Mesothelial cell of epicardium (in vitro differentiated cells): ENCODE measurements at regions not wholly inside any gene's neighbourhood (a gene's known extent, or its start where the extent isn't known, plus 50 kb on each side); places are given as distances from the start of the nearest gene placed in this dataset.

Source experiments
- DNase-seq, 2 experiments: peaks; one replicate each; pipeline ENCODE4 v3.0.0; 2021; ENCODE audit warnings: low spot score in 2 of 2; ENCODE audit not compliant: unreplicated experiment in 2 of 2
- H3K27ac Mint-ChIP-seq: 2 replicates; pipeline ENCODE4 v1.8.0; 2021; ENCODE audit warnings: mixed read lengths
- H3K27me3 Mint-ChIP-seq: 2 replicates; pipeline ENCODE4 v1.8.0; 2021; ENCODE audit warnings: low read depth, mixed read lengths
- H3K36me3 Mint-ChIP-seq: 2 replicates; pipeline ENCODE4 v1.8.0; 2021; ENCODE audit warnings: mixed read lengths
- H3K4me1 Mint-ChIP-seq: 2 replicates; pipeline ENCODE4 v1.8.0; 2021; ENCODE audit warnings: mixed read lengths
- H3K4me3 Mint-ChIP-seq: 2 replicates; pipeline ENCODE4 v1.8.0; 2021; ENCODE audit warnings: mild to moderate bottlenecking, moderate library complexity, mixed read lengths
- H3K9me3 Mint-ChIP-seq: 2 replicates; pipeline ENCODE4 v1.8.0; 2021; ENCODE audit warnings: mixed read lengths
- TF ChIP-seq, protein P1 (sequence below): fragments of 200-600 bp; sonication (generic); IDR thresholded peaks from one replicate; pipeline ENCODE4 v1.5.0; 2021; ENCODE audit warnings: antibody characterized with exemption; ENCODE audit not compliant: unreplicated experiment

DNA sequence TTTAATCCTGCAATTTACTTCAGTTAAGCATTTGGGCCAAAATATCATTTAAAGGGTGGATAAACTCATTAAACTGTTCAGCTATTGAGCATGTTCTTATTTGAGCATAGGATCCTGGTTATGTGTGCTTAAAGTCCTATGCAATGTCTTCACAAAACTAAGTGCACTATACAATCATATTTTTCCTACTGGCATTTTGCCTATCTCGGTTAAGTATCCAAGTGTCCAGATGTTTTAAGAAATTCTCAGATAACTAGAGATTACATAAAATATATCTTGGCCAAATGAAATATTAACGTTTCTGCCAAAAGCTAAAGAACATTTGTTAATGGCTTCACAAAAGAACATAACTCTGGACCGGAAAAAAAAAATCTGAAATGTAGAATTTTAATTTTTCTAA is 250.8 kb upstream of the LRFN5 start:
- no peak for DNase-seq
- Mint-ChIP-seq H3K36me3 (peaks cover 4% of the 10 kb centered on the region), H3K9me3 (peaks cover 4% of the 10 kb centered on the region), H3K4me3 (no peak overlapping the region), H3K4me1 (peaks cover 2% of the 10 kb centered on the region), H3K27ac (no peak overlapping the region), H3K27me3 (no peaks in the 10 kb centered on the region)
- TF ChIP-seq, protein P1, sequence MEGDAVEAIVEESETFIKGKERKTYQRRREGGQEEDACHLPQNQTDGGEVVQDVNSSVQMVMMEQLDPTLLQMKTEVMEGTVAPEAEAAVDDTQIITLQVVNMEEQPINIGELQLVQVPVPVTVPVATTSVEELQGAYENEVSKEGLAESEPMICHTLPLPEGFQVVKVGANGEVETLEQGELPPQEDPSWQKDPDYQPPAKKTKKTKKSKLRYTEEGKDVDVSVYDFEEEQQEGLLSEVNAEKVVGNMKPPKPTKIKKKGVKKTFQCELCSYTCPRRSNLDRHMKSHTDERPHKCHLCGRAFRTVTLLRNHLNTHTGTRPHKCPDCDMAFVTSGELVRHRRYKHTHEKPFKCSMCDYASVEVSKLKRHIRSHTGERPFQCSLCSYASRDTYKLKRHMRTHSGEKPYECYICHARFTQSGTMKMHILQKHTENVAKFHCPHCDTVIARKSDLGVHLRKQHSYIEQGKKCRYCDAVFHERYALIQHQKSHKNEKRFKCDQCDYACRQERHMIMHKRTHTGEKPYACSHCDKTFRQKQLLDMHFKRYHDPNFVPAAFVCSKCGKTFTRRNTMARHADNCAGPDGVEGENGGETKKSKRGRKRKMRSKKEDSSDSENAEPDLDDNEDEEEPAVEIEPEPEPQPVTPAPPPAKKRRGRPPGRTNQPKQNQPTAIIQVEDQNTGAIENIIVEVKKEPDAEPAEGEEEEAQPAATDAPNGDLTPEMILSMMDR: no peak

DNA sequence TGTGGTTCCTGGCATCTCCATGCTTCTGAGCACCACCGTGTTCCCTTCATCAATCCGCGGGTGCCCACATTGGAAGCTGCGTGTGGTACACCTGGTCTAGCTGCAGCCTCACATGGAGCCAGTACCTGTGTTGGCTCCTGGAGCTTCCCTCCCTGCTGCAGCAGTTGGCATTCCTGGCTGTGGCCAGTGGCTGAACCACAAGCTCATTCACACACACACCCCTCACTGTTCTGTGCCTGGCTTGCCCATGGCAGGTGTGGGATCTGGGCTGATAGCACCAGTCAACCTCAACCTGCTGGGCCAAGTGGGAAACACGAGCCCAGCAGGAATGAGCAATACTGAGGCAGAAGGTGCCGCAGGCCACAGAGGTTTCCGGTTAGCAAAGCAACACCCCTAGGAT is 256.2 kb upstream of the LRFN5 start:
- TF ChIP-seq, protein P1: no peak
- Mint-ChIP-seq H3K36me3 (peaks cover 13% of the 10 kb centered on the region), H3K27ac (no peak overlapping the region), H3K27me3 (no peaks in the 10 kb centered on the region), H3K4me1 (peaks cover 2% of the 10 kb centered on the region), H3K9me3 (no peaks in the 10 kb centered on the region), H3K4me3 (no peak overlapping the region)
- no peak for DNase-seq

DNA sequence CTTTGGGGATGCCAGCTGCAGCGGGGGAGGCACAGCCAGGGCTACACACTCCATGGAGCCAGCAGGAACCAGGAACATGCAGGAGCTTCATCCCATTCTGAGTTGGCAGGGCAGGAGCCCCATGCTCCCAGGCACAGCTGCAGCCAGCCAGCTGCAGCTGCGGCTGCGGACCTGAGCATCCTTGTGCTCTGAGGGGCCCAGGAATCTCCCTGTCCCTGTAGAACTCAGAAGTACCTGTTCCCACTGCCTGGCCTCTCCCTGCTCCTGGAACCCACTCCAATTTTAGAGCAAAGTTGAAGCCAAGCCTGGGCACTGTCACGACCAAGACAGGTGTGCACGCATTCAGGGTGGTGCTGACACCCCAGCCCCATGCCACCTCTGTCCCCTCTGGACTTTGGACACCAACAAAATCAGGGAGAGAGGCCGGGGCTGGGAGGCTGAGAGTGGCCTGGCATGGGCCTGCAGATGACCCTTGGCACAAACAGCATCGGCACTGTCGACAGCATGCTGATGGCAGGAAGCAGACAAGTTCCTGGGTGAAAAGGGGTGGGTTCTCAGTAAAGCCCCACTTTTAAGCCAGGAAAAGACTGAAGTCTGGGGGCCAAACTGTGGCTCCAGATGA is 257.3 kb upstream of the LRFN5 start:
- TF ChIP-seq, protein P1: no peak
- H3K27ac Mint-ChIP-seq: no peak overlapping the region
- H3K27me3 Mint-ChIP-seq: no peaks in the 10 kb centered on the region
- no peaks in the 10 kb centered on the region for H3K9me3 Mint-ChIP-seq
- H3K4me1 Mint-ChIP-seq: peaks cover 2% of the 10 kb centered on the region
- no peak overlapping the region for H3K4me3 Mint-ChIP-seq
- peaks cover 13% of the 10 kb centered on the region for H3K36me3 Mint-ChIP-seq
- no peak for DNase-seq

DNA sequence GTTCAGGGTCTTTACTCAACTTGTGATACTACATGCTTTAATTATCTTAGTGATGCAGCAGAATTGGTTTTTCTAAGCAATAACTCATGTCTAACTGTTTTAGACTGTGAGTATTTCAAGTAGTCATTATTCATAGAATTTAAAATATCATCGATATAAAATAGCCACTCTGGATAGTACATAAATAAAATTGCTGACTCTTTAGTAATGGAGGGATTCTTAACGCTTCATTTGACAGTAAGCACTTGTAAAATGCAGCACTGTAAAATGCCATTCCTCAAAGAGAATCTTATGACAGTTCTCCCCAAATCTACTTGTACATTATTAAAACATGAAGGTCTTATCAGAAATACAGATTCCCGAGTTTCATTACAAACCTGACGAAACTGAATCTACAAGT is 262.8 kb upstream of the LRFN5 start:
- TF ChIP-seq, protein P1: no peak
- Mint-ChIP-seq H3K27ac (no peak overlapping the region), H3K27me3 (no peaks in the 10 kb centered on the region), H3K9me3 (peaks cover 12% of the 10 kb centered on the region), H3K4me3 (no peak overlapping the region), H3K4me1 (no peaks in the 10 kb centered on the region), H3K36me3 (no peaks in the 10 kb centered on the region)
- no peak for DNase-seq

DNA sequence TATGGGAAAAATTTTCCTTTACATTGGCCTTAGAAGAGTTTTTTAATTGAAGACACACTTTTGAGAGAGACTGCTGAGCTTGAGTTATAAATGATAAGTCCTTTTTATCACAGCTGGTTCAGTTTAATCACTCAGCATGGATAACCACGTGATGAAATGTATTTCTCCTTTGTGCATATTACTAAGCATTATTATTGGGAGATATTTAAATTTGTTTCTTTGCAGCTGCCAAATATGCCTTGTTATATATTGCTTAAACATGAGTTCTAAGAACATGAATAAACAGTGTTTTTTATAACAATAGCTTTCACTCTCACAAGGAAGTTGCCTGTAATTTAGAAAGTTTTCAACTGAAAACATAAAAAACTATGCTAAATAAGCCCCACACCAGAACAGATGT is 293.5 kb upstream of the LRFN5 start:
- TF ChIP-seq, protein P1: no peak
- no peaks in the 10 kb centered on the region for H3K27me3 Mint-ChIP-seq
- DNase-seq: no peak
- H3K36me3 Mint-ChIP-seq: peaks cover 7% of the 10 kb centered on the region
- no peak overlapping the region for H3K27ac Mint-ChIP-seq
- no peaks in the 10 kb centered on the region for H3K4me1 Mint-ChIP-seq
- H3K4me3 Mint-ChIP-seq: no peak overlapping the region
- peaks cover 8% of the 10 kb centered on the region for H3K9me3 Mint-ChIP-seq

DNA sequence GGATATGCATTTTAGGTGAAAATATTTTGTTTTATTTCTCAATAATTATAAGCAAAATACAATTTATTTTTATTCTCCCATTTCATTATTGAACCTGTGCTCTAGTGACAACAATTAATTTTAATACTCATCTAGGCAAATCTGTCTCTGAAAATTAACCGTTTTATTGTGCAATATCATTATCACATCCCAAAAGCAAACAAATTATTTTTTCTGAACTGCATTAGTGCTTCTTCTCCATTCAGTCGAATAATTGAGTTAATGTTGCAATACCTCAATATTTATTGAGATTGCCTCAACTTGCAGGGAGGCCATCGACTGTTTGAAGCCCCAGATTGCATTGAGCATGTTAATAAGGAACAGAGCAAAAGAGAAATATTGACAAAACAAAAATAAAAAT is 303.2 kb upstream of the LRFN5 start:
- no peaks in the 10 kb centered on the region for H3K27me3 Mint-ChIP-seq
- peaks cover 8% of the 10 kb centered on the region for H3K9me3 Mint-ChIP-seq
- H3K4me3 Mint-ChIP-seq: no peak overlapping the region
- no peaks in the 10 kb centered on the region for H3K36me3 Mint-ChIP-seq
- DNase-seq: no peak
- peaks cover under 1% of the 10 kb centered on the region for H3K4me1 Mint-ChIP-seq
- TF ChIP-seq, protein P1: no peak
- no peak overlapping the region for H3K27ac Mint-ChIP-seq
